Neutrophil (primary cell): ENCODE measurements at regions not wholly inside any gene's neighbourhood (a gene's known extent, or its start where the extent isn't known, plus 50 kb on each side); places are given as distances from the start of the nearest gene placed in this dataset.
"Not testable (repeated sequence)": the region's sequence is repeated elsewhere in the genome, so short reads cannot be mapped to it uniquely, and the experiment has no call there.

Source experiments
- H3K27ac ChIP-seq: fragments of 200-600 bp; sonication (generic); 2 replicates; pipeline ENCODE4 v1.5.1; 2016; ENCODE audit warnings: mild to moderate bottlenecking, moderate library complexity
- H3K27me3 ChIP-seq: fragments of 200-600 bp; sonication (generic); 2 replicates; pipeline ENCODE4 v1.6.0; 2016; ENCODE audit warnings: mild to moderate bottlenecking
- H3K36me3 ChIP-seq: fragments of 200-600 bp; sonication (generic); 2 replicates; pipeline ENCODE4 v1.5.1; 2017
- H3K4me1 ChIP-seq, 2 experiments: fragments of 200-600 bp in 1 of 2; sonication (generic) in 1 of 2; 1 replicate in 1 of 2; 2 replicates in 1 of 2; pipeline versions ENCODE4 v1.5.1 to v1.6.1; 2013 to 2016; ENCODE audit warnings: low read depth in 1 of 2, low read length in 1 of 2, mild to moderate bottlenecking in 1 of 2, moderate library complexity in 1 of 2; ENCODE audit not compliant: control insufficient read depth in 1 of 2, insufficient read depth in 1 of 2
- H3K4me3 ChIP-seq, 2 experiments: fragments of 200-600 bp in 1 of 2; sonication (generic) in 1 of 2; 1 replicate in 1 of 2; 2 replicates in 1 of 2; pipeline ENCODE4 v1.5.1; 2013 to 2016; ENCODE audit warnings: low read depth in 1 of 2, low read length in 1 of 2, mild to moderate bottlenecking in 1 of 2, moderate library complexity in 1 of 2
- H3K9me3 ChIP-seq: fragments of 200-600 bp; sonication (generic); 2 replicates; pipeline ENCODE4 v1.5.1; 2016
- TF ChIP-seq, protein P1 (sequence below): fragments of 200-600 bp; sonication (generic); IDR thresholded peaks from 2 replicates; pipeline ENCODE4 v1.5.1; 2016; ENCODE audit warnings: antibody characterized with exemption

DNA sequence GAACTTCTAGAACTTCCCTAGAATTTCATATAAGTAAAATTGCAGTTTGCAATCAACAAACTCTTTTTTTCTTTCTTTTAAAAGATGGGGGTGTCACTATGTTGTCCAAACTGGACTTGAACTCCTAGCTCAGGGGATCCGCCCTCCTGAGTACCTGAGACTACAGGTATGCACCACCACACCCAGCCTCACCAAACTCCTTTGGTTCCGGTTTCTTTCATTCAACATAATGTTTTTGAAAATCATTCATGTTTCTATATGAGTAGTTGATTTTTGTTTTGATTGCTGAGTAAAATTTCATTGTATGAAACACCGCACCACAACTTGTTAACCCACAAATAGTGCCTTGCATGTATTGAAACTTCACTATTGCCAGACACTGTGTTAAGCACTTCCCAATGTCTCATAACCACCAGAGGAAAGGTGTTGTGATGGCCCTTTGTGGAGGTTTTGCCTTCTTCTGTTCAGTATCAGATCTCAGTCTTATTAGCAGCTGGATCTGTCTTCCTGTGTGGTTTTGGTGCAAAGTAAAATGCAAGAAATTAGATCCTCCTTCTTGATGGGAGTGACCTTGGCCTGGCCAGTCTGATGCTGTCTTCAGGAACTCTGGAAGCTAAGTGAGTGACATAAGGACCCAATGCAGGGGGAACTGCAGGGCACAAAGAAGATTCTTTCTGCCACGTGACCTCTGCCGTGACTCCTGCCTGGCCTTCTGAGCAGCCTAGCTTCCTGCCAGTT, 78.8 kb upstream of the UBE2E1 start:
- Histone ChIP-seq H3K9me3 (no peaks in the 10 kb centered on the region), H3K4me1 (no peaks in the 10 kb centered on the region), H3K36me3 (no peaks in the 10 kb centered on the region), H3K27me3 (no peaks in the 10 kb centered on the region), H3K4me3 (no peak overlapping the region), H3K27ac (no peak overlapping the region)
- TF ChIP-seq, protein P1, sequence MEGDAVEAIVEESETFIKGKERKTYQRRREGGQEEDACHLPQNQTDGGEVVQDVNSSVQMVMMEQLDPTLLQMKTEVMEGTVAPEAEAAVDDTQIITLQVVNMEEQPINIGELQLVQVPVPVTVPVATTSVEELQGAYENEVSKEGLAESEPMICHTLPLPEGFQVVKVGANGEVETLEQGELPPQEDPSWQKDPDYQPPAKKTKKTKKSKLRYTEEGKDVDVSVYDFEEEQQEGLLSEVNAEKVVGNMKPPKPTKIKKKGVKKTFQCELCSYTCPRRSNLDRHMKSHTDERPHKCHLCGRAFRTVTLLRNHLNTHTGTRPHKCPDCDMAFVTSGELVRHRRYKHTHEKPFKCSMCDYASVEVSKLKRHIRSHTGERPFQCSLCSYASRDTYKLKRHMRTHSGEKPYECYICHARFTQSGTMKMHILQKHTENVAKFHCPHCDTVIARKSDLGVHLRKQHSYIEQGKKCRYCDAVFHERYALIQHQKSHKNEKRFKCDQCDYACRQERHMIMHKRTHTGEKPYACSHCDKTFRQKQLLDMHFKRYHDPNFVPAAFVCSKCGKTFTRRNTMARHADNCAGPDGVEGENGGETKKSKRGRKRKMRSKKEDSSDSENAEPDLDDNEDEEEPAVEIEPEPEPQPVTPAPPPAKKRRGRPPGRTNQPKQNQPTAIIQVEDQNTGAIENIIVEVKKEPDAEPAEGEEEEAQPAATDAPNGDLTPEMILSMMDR: no peak

DNA sequence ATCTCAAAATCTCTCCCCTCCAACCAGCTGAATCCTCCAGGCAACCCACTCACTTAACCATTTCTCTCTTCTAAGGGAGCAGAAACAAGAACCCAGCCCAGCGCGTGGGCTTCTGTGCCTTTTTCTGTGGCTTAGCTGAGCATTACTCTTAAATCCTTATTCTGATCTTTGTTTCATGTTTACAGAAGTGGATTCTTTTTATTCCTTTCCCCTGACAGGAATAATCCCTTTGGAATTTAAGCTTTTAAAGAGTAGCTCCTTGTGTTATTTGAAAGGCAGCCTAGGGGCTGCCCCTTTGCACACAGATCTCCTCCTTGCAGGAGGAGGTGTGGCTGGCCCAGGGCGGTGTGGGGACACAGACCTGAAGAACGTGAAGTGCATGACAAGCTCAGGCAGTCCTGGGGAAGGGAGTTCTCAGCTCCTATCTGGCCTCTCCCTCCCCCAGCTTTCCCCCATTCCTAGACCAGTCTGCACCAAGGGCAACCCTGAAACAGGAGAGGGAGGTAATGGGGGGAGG, 77.1 kb upstream of the UBE2E1 start:
- Histone ChIP-seq H3K4me3 (no peak overlapping the region), H3K27me3 (no peaks in the 10 kb centered on the region), H3K36me3 (no peaks in the 10 kb centered on the region), H3K4me1 (no peaks in the 10 kb centered on the region), H3K27ac (no peak overlapping the region), H3K9me3 (no peaks in the 10 kb centered on the region)
- TF ChIP-seq, protein P1: no peak

DNA sequence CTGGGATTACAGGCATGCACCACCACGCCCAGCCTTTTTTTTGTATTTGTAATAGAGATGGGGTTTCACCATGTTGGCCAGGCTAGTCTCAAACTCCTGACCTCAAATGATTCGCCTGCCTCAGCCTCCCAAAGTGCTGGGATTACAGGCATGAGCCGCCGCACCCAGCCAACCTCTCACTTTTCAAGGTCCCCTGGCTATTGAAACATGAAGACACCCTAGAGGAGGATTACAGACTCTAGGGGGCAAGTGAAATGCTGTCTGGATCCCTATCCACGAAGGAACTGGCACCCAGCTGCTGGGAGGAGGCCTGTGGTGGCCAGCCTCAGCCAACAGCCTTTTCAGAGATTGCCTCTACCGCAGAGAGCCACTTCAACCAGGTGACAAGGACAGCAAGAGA, 76.4 kb upstream of the UBE2E1 start:
- not testable (repeated sequence) for H3K27ac ChIP-seq, H3K9me3 ChIP-seq, H3K4me1 ChIP-seq, H3K4me3 ChIP-seq, H3K36me3 ChIP-seq, H3K27me3 ChIP-seq

DNA sequence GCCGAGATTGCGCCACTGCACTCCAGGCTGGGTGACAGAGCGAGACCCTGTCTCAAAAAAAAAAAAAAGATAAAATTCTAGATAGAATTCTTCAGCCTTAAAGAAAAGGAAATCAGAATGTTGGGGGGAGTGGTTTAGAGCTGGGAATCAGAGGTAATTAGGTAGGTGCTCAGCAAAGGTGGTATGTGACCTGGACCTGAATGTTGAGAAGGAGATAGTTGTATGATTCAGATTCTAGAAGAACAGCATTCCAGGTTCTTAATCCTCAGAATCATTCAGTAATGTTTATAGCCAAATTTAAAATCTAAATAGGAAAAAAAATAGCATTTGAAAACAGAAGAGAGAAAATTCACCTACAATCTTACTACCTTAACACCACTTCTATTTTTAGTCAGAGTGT, 71.3 kb upstream of the UBE2E1 start:
- H3K4me3 ChIP-seq: no peak overlapping the region
- H3K27me3 ChIP-seq: no peaks in the 10 kb centered on the region
- no peaks in the 10 kb centered on the region for H3K4me1 ChIP-seq
- no peaks in the 10 kb centered on the region for H3K36me3 ChIP-seq
- TF ChIP-seq, protein P1: no peak
- no peaks in the 10 kb centered on the region for H3K9me3 ChIP-seq
- H3K27ac ChIP-seq: no peak overlapping the region

DNA sequence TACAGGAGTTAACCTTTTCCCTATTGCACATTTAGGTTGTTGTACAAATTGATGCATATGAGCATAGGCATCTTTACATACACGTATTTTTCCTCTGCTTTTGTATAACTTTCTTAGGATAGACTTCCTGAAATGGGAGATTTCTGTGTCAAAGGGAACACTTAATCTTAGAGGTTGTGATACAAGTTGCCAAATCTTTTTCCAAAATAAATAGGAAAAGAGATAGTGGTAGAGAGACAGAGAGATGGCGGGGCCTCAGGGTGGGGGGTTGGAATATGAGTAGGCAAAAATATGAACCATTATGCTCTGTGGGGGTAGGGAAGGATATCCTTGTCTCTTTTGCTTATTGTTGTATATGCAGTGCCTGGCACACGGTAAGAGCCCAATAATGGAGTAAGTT, 70.7 kb upstream of the UBE2E1 start:
- TF ChIP-seq, protein P1: no peak
- Histone ChIP-seq H3K27ac (no peak overlapping the region), H3K4me1 (no peaks in the 10 kb centered on the region), H3K36me3 (no peaks in the 10 kb centered on the region), H3K4me3 (no peak overlapping the region), H3K27me3 (no peaks in the 10 kb centered on the region), H3K9me3 (no peaks in the 10 kb centered on the region)

DNA sequence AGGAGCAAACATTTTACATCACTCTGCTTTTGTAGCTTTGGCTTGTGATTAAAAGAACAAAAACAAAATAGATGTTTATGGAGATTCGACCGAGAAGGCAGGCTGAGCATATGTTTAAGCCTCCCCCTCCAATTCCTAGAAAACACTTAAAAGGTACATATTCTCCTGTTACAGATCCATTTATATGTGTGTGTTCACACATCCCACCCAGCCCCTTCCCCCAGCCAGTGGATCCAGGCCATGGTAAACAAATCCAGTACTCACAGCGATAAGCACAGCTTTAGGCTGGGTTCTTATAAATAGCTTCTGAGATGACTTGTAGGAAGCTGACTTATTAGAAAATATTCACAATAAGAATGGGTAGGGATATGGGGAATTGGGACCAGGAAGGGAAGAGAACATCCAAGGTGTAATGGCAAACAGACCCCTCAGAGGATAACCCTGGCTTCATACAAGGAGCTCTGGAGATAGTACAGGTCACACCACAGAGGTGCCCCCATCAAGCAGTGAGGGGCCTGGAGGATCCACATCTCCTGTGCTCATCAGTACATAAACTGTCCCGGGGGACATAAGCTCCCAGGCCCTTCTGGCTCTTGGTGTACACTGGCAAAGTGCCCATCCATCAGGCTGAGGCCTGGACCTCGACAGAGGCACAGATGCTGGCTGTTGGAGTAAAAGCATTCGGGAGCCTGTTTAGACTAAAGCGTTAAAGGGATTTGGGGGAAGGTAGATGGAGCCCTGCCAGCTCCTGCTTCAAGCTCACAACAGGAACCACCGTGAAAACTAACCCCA, 70.0 kb upstream of the UBE2E1 start:
- TF ChIP-seq, protein P1: no peak
- Histone ChIP-seq H3K27ac (no peak overlapping the region), H3K27me3 (no peaks in the 10 kb centered on the region), H3K4me1 (no peaks in the 10 kb centered on the region), H3K9me3 (no peaks in the 10 kb centered on the region), H3K36me3 (no peaks in the 10 kb centered on the region), H3K4me3 (no peak overlapping the region)
